AG08395 (cell line): ENCODE measurements at regions not wholly inside any gene's neighbourhood (a gene's known extent, or its start where the extent isn't known, plus 50 kb on each side); places are given as distances from the start of the nearest gene placed in this dataset.
A peak's percentile ranks its signal among the peaks of the same experiment; 100 is the strongest.
"Not testable (repeated sequence)": the region's sequence is repeated elsewhere in the genome, so short reads cannot be mapped to it uniquely, and the experiment has no call there.

Experiments
- DNase-seq: peaks from one replicate; pipeline ENCODE4 v3.0.0; 2012; ENCODE audit warnings: mixed read lengths, low spot score

- DNase-seq, result peak; percentile 44
These were observed 833.9 kb upstream of the PRKX start for GRCh38 chrX:4547213-4547836.

GRCh38 chrX:4546178-4546577, 832.7 kb upstream of the PRKX start:
- DNase-seq, result not testable (repeated sequence)

- DNase-seq, result no peak
These were observed 814.8 kb upstream of the PRKX start for GRCh38 chrX:4528247-4528646.

- DNase-seq, result no peak
These were observed 772.5 kb upstream of the PRKX start for GRCh38 chrX:4485912-4486311.

GRCh38 chrX:4484266-4484665, 770.8 kb upstream of the PRKX start:
- DNase-seq, result no peak

GRCh38 chrX:4451591-4451990, 738.1 kb upstream of the PRKX start:
- no peak for DNase-seq

GRCh38 chrX:4450177-4450576, 736.7 kb upstream of the PRKX start:
- no peak for DNase-seq

- DNase-seq, result no peak
These were observed 722.5 kb upstream of the PRKX start for GRCh38 chrX:4435905-4436304.

GRCh38 chrX:4397471-4397870, 684.0 kb upstream of the PRKX start:
- no peak for DNase-seq

GRCh38 chrX:4382273-4382672, 668.8 kb upstream of the PRKX start:
- no peak for DNase-seq

GRCh38 chrX:4380710-4381109, 667.3 kb upstream of the PRKX start:
- DNase-seq, result no peak

- no peak for DNase-seq
These were observed 665.6 kb upstream of the PRKX start for GRCh38 chrX:4379071-4379470.

GRCh38 chrX:4373791-4374190, 660.3 kb upstream of the PRKX start:
- no peak for DNase-seq

- no peak for DNase-seq
These were observed 645.1 kb upstream of the PRKX start for GRCh38 chrX:4358577-4358976.

- no peak for DNase-seq
These were observed 609.5 kb upstream of the PRKX start for GRCh38 chrX:4322916-4323315.

GRCh38 chrX:4320436-4320947, 607.0 kb upstream of the PRKX start:
- no peak for DNase-seq

GRCh38 chrX:4315891-4316290, 602.4 kb upstream of the PRKX start:
- no peak for DNase-seq

GRCh38 chrX:4314586-4314985, 601.1 kb upstream of the PRKX start:
- DNase-seq, result no peak

- DNase-seq, result no peak
These were observed 563.7 kb upstream of the PRKX start for GRCh38 chrX:4277122-4277521.

GRCh38 chrX:4268676-4269075, 555.2 kb upstream of the PRKX start:
- DNase-seq, result no peak

GRCh38 chrX:4265036-4265435, 551.6 kb upstream of the PRKX start:
- DNase-seq, result no peak

- no peak for DNase-seq
These were observed 549.8 kb upstream of the PRKX start for GRCh38 chrX:4263030-4263803.

- no peak for DNase-seq
These were observed 539.6 kb upstream of the PRKX start for GRCh38 chrX:4253092-4253491.

GRCh38 chrX:4249401-4249800, 536.0 kb upstream of the PRKX start:
- DNase-seq, result no peak
